Activated gamma-delta T cell (primary cell): ENCODE measurements at regions not wholly inside any gene's neighbourhood (a gene's known extent, or its start where the extent isn't known, plus 50 kb on each side); places are given as distances from the start of the nearest gene placed in this dataset.

Experiments
- DNase-seq: peaks from one replicate; lab custom pipeline; 2025; lab: John Stamatoyannopoulos, UW

- DNase-seq = no peak
Observed at GRCh38 chr7:16061630-16062029, 359.7 kb downstream of the CRPPA start.

GRCh38 chr7:16061011-16061410, 360.3 kb downstream of the CRPPA start:
- DNase-seq = no peak

- DNase-seq = no peak
Observed at GRCh38 chr7:16060502-16060901, 360.8 kb downstream of the CRPPA start.

GRCh38 chr7:16055263-16055976, 365.9 kb downstream of the CRPPA start:
- no peak for DNase-seq

- no peak for DNase-seq
Observed at GRCh38 chr7:16051561-16052255, 365.2 kb upstream of the MEOX2 start.

GRCh38 chr7:16046041-16046440, 359.6 kb upstream of the MEOX2 start:
- DNase-seq = no peak

- no peak for DNase-seq
Observed at GRCh38 chr7:16045296-16045695, 358.8 kb upstream of the MEOX2 start.

GRCh38 chr7:16044645-16045044, 358.2 kb upstream of the MEOX2 start:
- DNase-seq = no peak

GRCh38 chr7:16040346-16040745, 353.9 kb upstream of the MEOX2 start:
- DNase-seq = no peak

- DNase-seq = no peak
Observed at GRCh38 chr7:16038906-16039305, 352.4 kb upstream of the MEOX2 start.

- DNase-seq = no peak
Observed at GRCh38 chr7:16035392-16035791, 348.9 kb upstream of the MEOX2 start.

- DNase-seq = no peak
Observed at GRCh38 chr7:16034866-16035265, 348.4 kb upstream of the MEOX2 start.

- no peak for DNase-seq
Observed at GRCh38 chr7:16034353-16034752, 347.9 kb upstream of the MEOX2 start.

- no peak for DNase-seq
Observed at GRCh38 chr7:16033233-16033632, 346.8 kb upstream of the MEOX2 start.

- no peak for DNase-seq
Observed at GRCh38 chr7:16028636-16029035, 342.2 kb upstream of the MEOX2 start.

- DNase-seq = no peak
Observed at GRCh38 chr7:16028103-16028502, 341.6 kb upstream of the MEOX2 start.

GRCh38 chr7:16027396-16027795, 340.9 kb upstream of the MEOX2 start:
- DNase-seq = no peak

- DNase-seq = no peak
Observed at GRCh38 chr7:16026253-16027020, 340.0 kb upstream of the MEOX2 start.

GRCh38 chr7:16025696-16026095, 339.2 kb upstream of the MEOX2 start:
- DNase-seq = no peak

- no peak for DNase-seq
Observed at GRCh38 chr7:16023503-16023902, 337.0 kb upstream of the MEOX2 start.

GRCh38 chr7:16023046-16023445, 336.6 kb upstream of the MEOX2 start:
- no peak for DNase-seq

GRCh38 chr7:16021851-16022250, 335.4 kb upstream of the MEOX2 start:
- no peak for DNase-seq

- no peak for DNase-seq
Observed at GRCh38 chr7:16015981-16016380, 329.5 kb upstream of the MEOX2 start.
